NT2/D1 (cell line): ENCODE measurements at regions not wholly inside any gene's neighbourhood (a gene's known extent, or its start where the extent isn't known, plus 50 kb on each side); places are given as distances from the start of the nearest gene placed in this dataset.

ENCODE experiments used
- SUZ12 ChIP-seq: IDR thresholded peaks from 2 replicates; pipeline ENCODE4 v1.6.1; 2011; ENCODE audit not compliant: insufficient read length, insufficient read depth; ENCODE audit errors: extremely low read depth
- YY1 ChIP-seq: IDR thresholded peaks from 2 replicates; pipeline ENCODE4 v1.6.1; 2011; ENCODE audit not compliant: insufficient read length, insufficient read depth
- ZNF274 ChIP-seq: IDR thresholded peaks from 2 replicates; pipeline ENCODE4 v1.6.1; 2011; ENCODE audit warnings: mild to moderate bottlenecking, low read depth, low read length

DNA sequence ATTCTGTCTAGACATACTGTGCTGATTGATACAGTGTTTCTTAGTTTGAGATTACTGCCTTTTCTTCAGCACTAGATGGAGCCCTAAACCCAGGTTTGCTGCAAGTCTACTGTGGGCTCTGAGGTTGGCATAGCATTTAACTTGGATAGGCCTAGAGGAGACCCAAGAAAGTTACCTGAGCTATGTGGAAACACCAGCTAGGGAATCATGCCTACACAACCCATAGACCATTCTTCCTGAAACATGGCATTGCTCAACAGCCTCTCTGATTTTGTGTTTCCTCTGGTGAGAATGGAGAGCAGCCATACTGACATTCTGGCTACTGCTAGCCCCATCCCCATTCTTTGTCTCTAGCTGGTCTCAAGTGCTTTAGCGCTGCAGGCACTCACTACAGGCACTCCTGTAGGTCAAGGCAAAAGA is 287.7 kb upstream of the PCDH18 start:
- TF ChIP-seq YY1 (no peak), ZNF274 (no peak), SUZ12 (no peak)
